Astrocyte (in vitro differentiated cells and primary cell): ENCODE measurements at regions not wholly inside any gene's neighbourhood (a gene's known extent, or its start where the extent isn't known, plus 50 kb on each side); places are given as distances from the start of the nearest gene placed in this dataset.
A peak's percentile ranks its signal among the peaks of the same experiment; 100 is the strongest.

ENCODE experiments used
- DNase-seq: peaks from one replicate; pipeline ENCODE4 v3.0.0-alpha.2; 2010; ENCODE audit warnings: low read depth
- FAIRE-seq: peaks from 2 replicates; lab custom pipeline; 2011; peaks lifted over from hg19 to GRCh38; lab: Jason Lieb, UNC
- H2AFZ ChIP-seq: 2 replicates; pipeline ENCODE4 v1.6.0; 2012; ENCODE audit warnings: low read depth, low read length, inconsistent platforms
- H3K27ac ChIP-seq: 2 replicates; pipeline ENCODE4 v1.5.1; 2011; ENCODE audit warnings: low read depth, low read length, inconsistent platforms
- H3K27me3 ChIP-seq: 2 replicates; pipeline ENCODE4 v1.6.0; 2011; ENCODE audit warnings: low read length, inconsistent platforms; ENCODE audit not compliant: insufficient read depth
- H3K36me3 ChIP-seq: 2 replicates; pipeline ENCODE4 v1.5.1; 2011; ENCODE audit warnings: low read length, inconsistent platforms; ENCODE audit not compliant: insufficient read depth
- H3K4me1 ChIP-seq: 2 replicates; pipeline ENCODE4 v1.5.1; 2011; ENCODE audit warnings: low read length, inconsistent platforms; ENCODE audit not compliant: insufficient read depth
- H3K4me2 ChIP-seq: 2 replicates; pipeline ENCODE4 v1.6.0; 2012; ENCODE audit warnings: low read length, inconsistent platforms
- H3K4me3 ChIP-seq: 2 replicates; pipeline ENCODE4 v1.5.1; 2011; ENCODE audit warnings: low read depth, mild to moderate bottlenecking, low read length, inconsistent platforms; ENCODE audit not compliant: insufficient read depth
- H3K79me2 ChIP-seq: 2 replicates; pipeline ENCODE4 v1.6.0; 2012; ENCODE audit warnings: mild to moderate bottlenecking, low read length, inconsistent platforms; ENCODE audit not compliant: insufficient read depth
- H3K9ac ChIP-seq: 2 replicates; pipeline ENCODE4 v1.6.0; 2012; ENCODE audit warnings: mild to moderate bottlenecking, low read length, inconsistent platforms
- H3K9me3 ChIP-seq: 2 replicates; pipeline ENCODE4 v1.5.1; 2012; ENCODE audit warnings: low read depth, mild to moderate bottlenecking, low read length, inconsistent platforms; ENCODE audit not compliant: insufficient read depth
- H4K20me1 ChIP-seq: 2 replicates; pipeline ENCODE4 v1.6.0; 2012; ENCODE audit warnings: low read length, inconsistent platforms; ENCODE audit not compliant: insufficient read depth
- H3K27ac Mint-ChIP-seq: one replicate; pipeline ENCODE4 v1.8.0; 2021; ENCODE audit warnings: mild to moderate bottlenecking, mixed read lengths; ENCODE audit not compliant: unreplicated experiment
- H3K27me3 Mint-ChIP-seq: one replicate; pipeline ENCODE4 v1.8.0; 2021; ENCODE audit warnings: low read depth, mixed read lengths; ENCODE audit not compliant: unreplicated experiment
- H3K36me3 Mint-ChIP-seq: one replicate; pipeline ENCODE4 v1.8.0; 2021; ENCODE audit warnings: low read depth, mixed read lengths; ENCODE audit not compliant: unreplicated experiment
- H3K4me1 Mint-ChIP-seq: one replicate; pipeline ENCODE4 v1.8.0; 2021; ENCODE audit warnings: low read depth, mixed read lengths; ENCODE audit not compliant: unreplicated experiment
- H3K4me3 Mint-ChIP-seq: one replicate; pipeline ENCODE4 v1.8.0; 2021; ENCODE audit warnings: mild to moderate bottlenecking, moderate library complexity, mixed read lengths; ENCODE audit not compliant: unreplicated experiment
- H3K9me3 Mint-ChIP-seq: one replicate; pipeline ENCODE4 v1.8.0; 2021; ENCODE audit warnings: mild to moderate bottlenecking, mixed read lengths; ENCODE audit not compliant: unreplicated experiment
- CTCF ChIP-seq: IDR thresholded peaks from 2 replicates; pipeline ENCODE4 v1.5.1; 2011; ENCODE audit warnings: low read depth, mild to moderate bottlenecking, inconsistent platforms, low read length, moderate library complexity; ENCODE audit not compliant: insufficient read depth
- EZH2 ChIP-seq: IDR thresholded peaks from 2 replicates; pipeline ENCODE4 v1.6.1; 2012; ENCODE audit warnings: mild to moderate bottlenecking, low read length, inconsistent platforms; ENCODE audit not compliant: insufficient read depth

GRCh38 chr5:123945548-123945947, 433.6 kb downstream of the CSNK1G3 start:
- H3K27ac ChIP-seq, result no peak overlapping the region
- H3K9me3 ChIP-seq, result no peaks in the 10 kb centered on the region
- no peaks in the 10 kb centered on the region for H3K36me3 ChIP-seq
- TF ChIP-seq CTCF (no peak), EZH2 (no peak)
- H3K27me3 ChIP-seq, result no peaks in the 10 kb centered on the region
- Mint-ChIP-seq H3K27ac (no peak overlapping the region), H3K9me3 (peaks cover 7% of the 10 kb centered on the region), H3K4me1 (peaks cover 8% of the 10 kb centered on the region), H3K27me3 (no peaks in the 10 kb centered on the region), H3K4me3 (no peak overlapping the region), H3K36me3 (no peaks in the 10 kb centered on the region)
- DNase-seq (no peak), FAIRE-seq (peak; percentile 69)
- no peak overlapping the region for H3K9ac ChIP-seq
- no peak overlapping the region for H2AFZ ChIP-seq
- H4K20me1 ChIP-seq, result no peaks in the 10 kb centered on the region
- no peak overlapping the region for H3K4me3 ChIP-seq
- no peak overlapping the region for H3K4me2 ChIP-seq
- H3K4me1 ChIP-seq, result peaks cover 5% of the 10 kb centered on the region
- H3K79me2 ChIP-seq, result no peaks in the 10 kb centered on the region

- no peak overlapping the region for H3K4me3 ChIP-seq
- Mint-ChIP-seq H3K9me3 (peaks cover 9% of the 10 kb centered on the region), H3K4me1 (no peaks in the 10 kb centered on the region), H3K36me3 (no peaks in the 10 kb centered on the region), H3K4me3 (no peak overlapping the region), H3K27me3 (no peaks in the 10 kb centered on the region), H3K27ac (no peak overlapping the region)
- no peaks in the 10 kb centered on the region for H4K20me1 ChIP-seq
- no peak overlapping the region for H3K27ac ChIP-seq
- H3K36me3 ChIP-seq, result no peaks in the 10 kb centered on the region
- H3K9ac ChIP-seq, result no peak overlapping the region
- DNase-seq, result no peak
- no peaks in the 10 kb centered on the region for H3K9me3 ChIP-seq
- no peak for FAIRE-seq
- TF ChIP-seq EZH2 (no peak), CTCF (no peak)
- H3K79me2 ChIP-seq, result no peaks in the 10 kb centered on the region
- H3K4me1 ChIP-seq, result no peaks in the 10 kb centered on the region
- no peak overlapping the region for H3K4me2 ChIP-seq
- no peak overlapping the region for H2AFZ ChIP-seq
- no peaks in the 10 kb centered on the region for H3K27me3 ChIP-seq
These were observed 431.2 kb downstream of the CSNK1G3 start for GRCh38 chr5:123943151-123943550.

GRCh38 chr5:123940416-123940815, 428.4 kb downstream of the CSNK1G3 start:
- DNase-seq (no peak), FAIRE-seq (no peak)
- Histone ChIP-seq H4K20me1 (no peaks in the 10 kb centered on the region), H3K9me3 (peaks cover 20% of the 10 kb centered on the region), H3K27me3 (no peaks in the 10 kb centered on the region), H3K27ac (no peak overlapping the region), H3K36me3 (no peaks in the 10 kb centered on the region), H3K4me3 (no peak overlapping the region), H3K4me2 (no peak overlapping the region), H2AFZ (no peak overlapping the region), H3K79me2 (no peaks in the 10 kb centered on the region), H3K4me1 (no peaks in the 10 kb centered on the region), H3K9ac (no peak overlapping the region)
- Mint-ChIP-seq H3K9me3 (peaks cover 17% of the 10 kb centered on the region), H3K4me3 (no peak overlapping the region), H3K4me1 (peaks cover 3% of the 10 kb centered on the region), H3K27me3 (no peaks in the 10 kb centered on the region), H3K27ac (no peak overlapping the region), H3K36me3 (peaks cover 5% of the 10 kb centered on the region)
- TF ChIP-seq CTCF (no peak), EZH2 (no peak)
